WTC11 (cell line): ENCODE measurements at regions not wholly inside any gene's neighbourhood (a gene's known extent, or its start where the extent isn't known, plus 50 kb on each side); places are given as distances from the start of the nearest gene placed in this dataset.

Experiments
- ATAC-seq: fragments of 200-7000 bp; cut with Tn5 transposase; 2 replicates; pipeline ENCODE4 v1.10.0; 2021; ENCODE audit warnings: mild to moderate bottlenecking, moderate library complexity
- CTCF ChIA-PET: fragments of 300-600 bp; sonication (Branson Sonifier 250); formaldehyde crosslinking; loops from one replicate; lab custom pipeline; 2021; ENCODE audit warnings: antibody characterized with exemption; lab: Charles Lee
- POLR2A ChIA-PET: fragments of 350-600 bp; sonication (Branson Sonifier 250); formaldehyde crosslinking; loops from one replicate; lab custom pipeline; 2021; ENCODE audit warnings: antibody characterized with exemption; lab: Charles Lee
- DNase-seq: peaks from one replicate; pipeline ENCODE4 v3.0.0; 2021; ENCODE audit warnings: low spot score
- H3K27ac Mint-ChIP-seq: 2 replicates; pipeline ENCODE4 v1.8.0; 2021; ENCODE audit warnings: mixed read lengths
- H3K27me3 Mint-ChIP-seq: 2 replicates; pipeline ENCODE4 v1.8.0; 2021; ENCODE audit warnings: low read depth, mild to moderate bottlenecking, moderate library complexity, mixed read lengths
- H3K36me3 Mint-ChIP-seq: 2 replicates; pipeline ENCODE4 v1.8.0; 2021; ENCODE audit warnings: mixed read lengths
- H3K4me1 Mint-ChIP-seq: 2 replicates; pipeline ENCODE4 v1.8.0; 2022; ENCODE audit warnings: mixed read lengths
- H3K4me3 Mint-ChIP-seq: 2 replicates; pipeline ENCODE4 v1.8.0; 2021; ENCODE audit warnings: mild to moderate bottlenecking, moderate library complexity, mixed read lengths
- H3K9me3 Mint-ChIP-seq: 2 replicates; pipeline ENCODE4 v1.8.0; 2021; ENCODE audit warnings: mixed read lengths
- CREM ChIP-seq: sonication (generic); formaldehyde crosslinking; IDR thresholded peaks from 2 replicates; pipeline ENCODE4 v1.8.1; 2022; ENCODE audit warnings: mild to moderate bottlenecking, missing genetic modification reagents, moderate library complexity
- FOXJ3 ChIP-seq: sonication (generic); formaldehyde crosslinking; IDR thresholded peaks from 2 replicates; pipeline ENCODE4 v1.9.0; 2021; ENCODE audit warnings: missing genetic modification reagents, mild to moderate bottlenecking, borderline replicate concordance
- GRHL2 ChIP-seq: fragments of 250-450 bp; sonication (Bioruptor Pico); IDR thresholded peaks from 2 replicates; pipeline ENCODE4 v1.8.0; 2022; ENCODE audit warnings: mild to moderate bottlenecking, moderate library complexity; ENCODE audit not compliant: insufficient replicate concordance, severe bottlenecking
- MYBL2 ChIP-seq: sonication (generic); formaldehyde crosslinking; IDR thresholded peaks from 2 replicates; pipeline ENCODE4 v1.8.1; 2023; ENCODE audit warnings: mild to moderate bottlenecking, moderate library complexity, missing genetic modification reagents
- NFATC4 ChIP-seq: fragments of 250-450 bp; sonication (Bioruptor Pico); IDR thresholded peaks from 2 replicates; pipeline ENCODE4 v1.9.0; 2021; ENCODE audit warnings: mild to moderate bottlenecking
- NFYB ChIP-seq: sonication (generic); formaldehyde crosslinking; conservative IDR thresholded peaks from 2 replicates; pipeline ENCODE4 v1.8.0; 2022; ENCODE audit warnings: low read depth, missing genetic modification reagents
- PRRX2 ChIP-seq: fragments of 250-450 bp; sonication (Bioruptor Pico); IDR thresholded peaks from 2 replicates; pipeline ENCODE4 v1.8.0; 2021; ENCODE audit warnings: mild to moderate bottlenecking
- RELA ChIP-seq: sonication (generic); formaldehyde crosslinking; IDR thresholded peaks from 2 replicates; pipeline ENCODE4 v1.8.1; 2022; ENCODE audit warnings: missing genetic modification reagents, mild to moderate bottlenecking, borderline replicate concordance
- RORB ChIP-seq: fragments of 250-450 bp; sonication (Bioruptor Pico); IDR thresholded peaks from 2 replicates; pipeline ENCODE4 v1.9.0; 2021; ENCODE audit warnings: mild to moderate bottlenecking
- SMAD3 ChIP-seq: sonication (generic); formaldehyde crosslinking; IDR thresholded peaks from 2 replicates; pipeline ENCODE4 v1.8.0; 2022; ENCODE audit warnings: missing genetic modification reagents, mild to moderate bottlenecking, borderline replicate concordance
- SP1 ChIP-seq: sonication (generic); formaldehyde crosslinking; conservative IDR thresholded peaks from 2 replicates; pipeline ENCODE4 v1.8.1; 2022; ENCODE audit warnings: missing genetic modification reagents
- TEAD4 ChIP-seq: sonication (generic); formaldehyde crosslinking; IDR thresholded peaks from 2 replicates; pipeline ENCODE4 v1.8.0; 2022; ENCODE audit warnings: mild to moderate bottlenecking, missing genetic modification reagents
- ZNF263 ChIP-seq: sonication (generic); formaldehyde crosslinking; IDR thresholded peaks from 2 replicates; pipeline ENCODE4 v1.8.1; 2022; ENCODE audit warnings: low read depth, mild to moderate bottlenecking, moderate library complexity, missing genetic modification reagents
- ZNF416 ChIP-seq: fragments of 250-450 bp; sonication (Bioruptor Pico); IDR thresholded peaks from 2 replicates; pipeline ENCODE4 v1.9.0; 2021; ENCODE audit warnings: mild to moderate bottlenecking, inconsistent platforms
- ZNF671 ChIP-seq: fragments of 250-450 bp; sonication (Bioruptor Pico); IDR thresholded peaks from 2 replicates; pipeline ENCODE4 v1.8.0; 2021; ENCODE audit warnings: mild to moderate bottlenecking
- TF ChIP-seq, protein P1 (sequence below): fragments of 250-450 bp; sonication (Bioruptor Pico); IDR thresholded peaks from 2 replicates; pipeline ENCODE4 v1.9.0; 2021; ENCODE audit warnings: mild to moderate bottlenecking, borderline replicate concordance
- TF ChIP-seq, protein P2 (sequence below): fragments of 250-450 bp; sonication (Bioruptor Pico); IDR thresholded peaks from 2 replicates; pipeline ENCODE4 v1.9.0; 2021; ENCODE audit warnings: mild to moderate bottlenecking
- TF ChIP-seq, protein P3 (sequence below): fragments of 250-450 bp; sonication (Bioruptor Pico); IDR thresholded peaks from 2 replicates; pipeline ENCODE4 v1.8.0; 2021; ENCODE audit warnings: mild to moderate bottlenecking
- TF ChIP-seq, protein P4 (sequence below): sonication (generic); formaldehyde crosslinking; IDR thresholded peaks from 2 replicates; pipeline ENCODE4 v1.8.0; 2022; ENCODE audit warnings: mild to moderate bottlenecking, missing genetic modification reagents
- TF ChIP-seq, protein P5 (sequence below): sonication (generic); formaldehyde crosslinking; IDR thresholded peaks from 2 replicates; pipeline ENCODE4 v1.8.0; 2022; ENCODE audit warnings: mild to moderate bottlenecking, missing genetic modification reagents
- TF ChIP-seq, protein P6 (sequence below): sonication (generic); formaldehyde crosslinking; IDR thresholded peaks from 2 replicates; pipeline ENCODE4 v1.8.1; 2022; ENCODE audit warnings: low read depth, missing genetic modification reagents, borderline replicate concordance
- TF ChIP-seq, protein P7 (sequence below): fragments of 250-450 bp; sonication (Bioruptor Pico); IDR thresholded peaks from 2 replicates; pipeline ENCODE4 v2.1.2; 2022; ENCODE audit warnings: mild to moderate bottlenecking, moderate library complexity
- TF ChIP-seq, protein P8 (sequence below): sonication (generic); formaldehyde crosslinking; IDR thresholded peaks from 2 replicates; pipeline ENCODE4 v1.8.0; 2022; ENCODE audit warnings: mild to moderate bottlenecking, missing genetic modification reagents

DNA sequence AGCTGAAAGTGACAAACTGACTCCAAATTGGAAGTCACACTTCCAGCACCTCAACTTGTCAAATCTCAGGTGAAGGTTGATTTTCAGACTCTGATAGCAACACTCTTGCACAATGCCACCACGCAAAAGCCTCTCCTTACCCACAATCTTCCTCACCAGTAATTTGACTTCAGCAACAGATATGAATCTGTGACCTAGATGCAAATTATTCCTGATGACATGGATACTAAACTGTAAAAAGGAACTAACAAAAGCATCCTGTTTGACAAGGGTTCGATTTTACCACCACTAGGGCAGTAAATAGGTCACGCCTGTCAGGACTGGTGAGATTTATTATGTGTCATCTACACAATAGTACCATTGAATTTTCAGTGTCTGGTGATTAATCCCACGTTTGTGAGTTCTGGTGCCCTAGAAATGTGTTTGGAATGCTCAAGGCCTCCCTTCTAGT lies 134.4 kb upstream of the COL21A1 start (continued):
- TF ChIP-seq, protein P1, sequence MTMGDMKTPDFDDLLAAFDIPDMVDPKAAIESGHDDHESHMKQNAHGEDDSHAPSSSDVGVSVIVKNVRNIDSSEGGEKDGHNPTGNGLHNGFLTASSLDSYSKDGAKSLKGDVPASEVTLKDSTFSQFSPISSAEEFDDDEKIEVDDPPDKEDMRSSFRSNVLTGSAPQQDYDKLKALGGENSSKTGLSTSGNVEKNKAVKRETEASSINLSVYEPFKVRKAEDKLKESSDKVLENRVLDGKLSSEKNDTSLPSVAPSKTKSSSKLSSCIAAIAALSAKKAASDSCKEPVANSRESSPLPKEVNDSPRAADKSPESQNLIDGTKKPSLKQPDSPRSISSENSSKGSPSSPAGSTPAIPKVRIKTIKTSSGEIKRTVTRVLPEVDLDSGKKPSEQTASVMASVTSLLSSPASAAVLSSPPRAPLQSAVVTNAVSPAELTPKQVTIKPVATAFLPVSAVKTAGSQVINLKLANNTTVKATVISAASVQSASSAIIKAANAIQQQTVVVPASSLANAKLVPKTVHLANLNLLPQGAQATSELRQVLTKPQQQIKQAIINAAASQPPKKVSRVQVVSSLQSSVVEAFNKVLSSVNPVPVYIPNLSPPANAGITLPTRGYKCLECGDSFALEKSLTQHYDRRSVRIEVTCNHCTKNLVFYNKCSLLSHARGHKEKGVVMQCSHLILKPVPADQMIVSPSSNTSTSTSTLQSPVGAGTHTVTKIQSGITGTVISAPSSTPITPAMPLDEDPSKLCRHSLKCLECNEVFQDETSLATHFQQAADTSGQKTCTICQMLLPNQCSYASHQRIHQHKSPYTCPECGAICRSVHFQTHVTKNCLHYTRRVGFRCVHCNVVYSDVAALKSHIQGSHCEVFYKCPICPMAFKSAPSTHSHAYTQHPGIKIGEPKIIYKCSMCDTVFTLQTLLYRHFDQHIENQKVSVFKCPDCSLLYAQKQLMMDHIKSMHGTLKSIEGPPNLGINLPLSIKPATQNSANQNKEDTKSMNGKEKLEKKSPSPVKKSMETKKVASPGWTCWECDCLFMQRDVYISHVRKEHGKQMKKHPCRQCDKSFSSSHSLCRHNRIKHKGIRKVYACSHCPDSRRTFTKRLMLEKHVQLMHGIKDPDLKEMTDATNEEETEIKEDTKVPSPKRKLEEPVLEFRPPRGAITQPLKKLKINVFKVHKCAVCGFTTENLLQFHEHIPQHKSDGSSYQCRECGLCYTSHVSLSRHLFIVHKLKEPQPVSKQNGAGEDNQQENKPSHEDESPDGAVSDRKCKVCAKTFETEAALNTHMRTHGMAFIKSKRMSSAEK (CRISPR knock-in tag), result no peak
- TF ChIP-seq, protein P2, sequence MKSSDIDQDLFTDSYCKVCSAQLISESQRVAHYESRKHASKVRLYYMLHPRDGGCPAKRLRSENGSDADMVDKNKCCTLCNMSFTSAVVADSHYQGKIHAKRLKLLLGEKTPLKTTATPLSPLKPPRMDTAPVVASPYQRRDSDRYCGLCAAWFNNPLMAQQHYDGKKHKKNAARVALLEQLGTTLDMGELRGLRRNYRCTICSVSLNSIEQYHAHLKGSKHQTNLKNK (CRISPR knock-in tag), result no peak
- TF ChIP-seq MYBL2 (CRISPR knock-in tag), result no peak
- TF ChIP-seq TEAD4, result no peak
- TF ChIP-seq, protein P3, sequence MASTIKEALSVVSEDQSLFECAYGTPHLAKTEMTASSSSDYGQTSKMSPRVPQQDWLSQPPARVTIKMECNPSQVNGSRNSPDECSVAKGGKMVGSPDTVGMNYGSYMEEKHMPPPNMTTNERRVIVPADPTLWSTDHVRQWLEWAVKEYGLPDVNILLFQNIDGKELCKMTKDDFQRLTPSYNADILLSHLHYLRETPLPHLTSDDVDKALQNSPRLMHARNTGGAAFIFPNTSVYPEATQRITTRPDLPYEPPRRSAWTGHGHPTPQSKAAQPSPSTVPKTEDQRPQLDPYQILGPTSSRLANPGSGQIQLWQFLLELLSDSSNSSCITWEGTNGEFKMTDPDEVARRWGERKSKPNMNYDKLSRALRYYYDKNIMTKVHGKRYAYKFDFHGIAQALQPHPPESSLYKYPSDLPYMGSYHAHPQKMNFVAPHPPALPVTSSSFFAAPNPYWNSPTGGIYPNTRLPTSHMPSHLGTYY, result no peak

DNA sequence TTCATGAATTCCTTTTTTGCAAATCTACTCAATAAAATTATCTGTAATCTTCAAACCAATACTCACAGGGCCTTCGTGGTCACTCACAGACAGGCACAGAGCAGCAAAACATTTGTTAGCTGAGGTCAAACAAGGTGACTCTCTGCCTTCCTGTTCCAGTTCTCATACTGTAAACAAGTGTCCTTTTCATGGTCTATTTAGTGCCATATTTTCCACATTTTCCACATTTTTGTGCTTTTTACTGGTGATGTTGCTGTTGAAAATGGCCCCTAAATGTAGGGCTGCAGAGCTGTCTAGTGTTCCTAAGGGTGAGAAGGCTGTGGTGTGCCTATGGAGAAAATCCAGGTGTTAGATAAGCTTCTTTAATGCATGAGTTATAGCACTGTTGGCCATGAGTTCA lies 133.1 kb upstream of the COL21A1 start:
- DNase-seq (no peak), ATAC-seq (no peak)
- no peaks in the 10 kb centered on the region for H3K27me3 Mint-ChIP-seq
- ChIA-PET POLR2A (no interaction called here), CTCF (no interaction called here)
- no peak overlapping the region for H3K4me3 Mint-ChIP-seq
- no peak overlapping the region for H3K27ac Mint-ChIP-seq
- H3K9me3 Mint-ChIP-seq, result peaks cover 12% of the 10 kb centered on the region
- H3K4me1 Mint-ChIP-seq, result no peaks in the 10 kb centered on the region
- TF ChIP-seq SMAD3, result no peak
- TF ChIP-seq, protein P4, sequence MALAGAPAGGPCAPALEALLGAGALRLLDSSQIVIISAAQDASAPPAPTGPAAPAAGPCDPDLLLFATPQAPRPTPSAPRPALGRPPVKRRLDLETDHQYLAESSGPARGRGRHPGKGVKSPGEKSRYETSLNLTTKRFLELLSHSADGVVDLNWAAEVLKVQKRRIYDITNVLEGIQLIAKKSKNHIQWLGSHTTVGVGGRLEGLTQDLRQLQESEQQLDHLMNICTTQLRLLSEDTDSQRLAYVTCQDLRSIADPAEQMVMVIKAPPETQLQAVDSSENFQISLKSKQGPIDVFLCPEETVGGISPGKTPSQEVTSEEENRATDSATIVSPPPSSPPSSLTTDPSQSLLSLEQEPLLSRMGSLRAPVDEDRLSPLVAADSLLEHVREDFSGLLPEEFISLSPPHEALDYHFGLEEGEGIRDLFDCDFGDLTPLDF (CRISPR knock-in tag), result no peak
- TF ChIP-seq ZNF671 (CRISPR knock-in tag), result no peak
- TF ChIP-seq, protein P5, sequence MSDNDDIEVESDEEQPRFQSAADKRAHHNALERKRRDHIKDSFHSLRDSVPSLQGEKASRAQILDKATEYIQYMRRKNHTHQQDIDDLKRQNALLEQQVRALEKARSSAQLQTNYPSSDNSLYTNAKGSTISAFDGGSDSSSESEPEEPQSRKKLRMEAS, result no peak
- no peaks in the 10 kb centered on the region for H3K36me3 Mint-ChIP-seq

DNA sequence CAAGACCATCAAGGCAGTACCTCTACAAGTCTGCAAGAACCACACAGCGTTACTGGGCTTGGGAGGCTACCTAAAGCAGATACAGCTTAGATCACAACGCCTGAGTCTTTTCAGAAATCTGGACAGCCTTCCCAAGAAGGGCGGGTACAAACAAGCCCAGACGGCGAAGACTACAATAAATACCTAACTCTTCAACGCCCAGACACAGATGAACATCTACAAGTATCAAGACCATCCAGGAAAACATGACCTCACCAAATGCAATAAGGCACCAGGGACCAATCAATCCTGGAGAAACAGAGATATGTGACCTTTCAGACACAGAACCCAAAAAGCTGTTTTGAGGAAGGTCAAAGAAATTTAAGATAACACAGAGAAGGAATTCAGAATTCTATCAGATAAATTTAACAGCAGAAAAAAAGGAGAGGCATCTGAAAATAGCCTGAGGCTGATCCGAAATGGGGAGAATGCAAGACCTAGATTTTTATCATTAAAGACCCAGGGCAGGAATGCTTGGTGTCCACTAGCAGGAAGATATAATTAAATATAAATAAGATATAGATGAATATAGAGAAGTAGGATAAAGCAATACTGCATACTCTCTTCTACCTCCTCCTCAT lies 131.7 kb upstream of the COL21A1 start:
- no peak overlapping the region for H3K4me3 Mint-ChIP-seq
- POLR2A ChIA-PET, result no interaction called here
- H3K27ac Mint-ChIP-seq, result no peak overlapping the region

DNA sequence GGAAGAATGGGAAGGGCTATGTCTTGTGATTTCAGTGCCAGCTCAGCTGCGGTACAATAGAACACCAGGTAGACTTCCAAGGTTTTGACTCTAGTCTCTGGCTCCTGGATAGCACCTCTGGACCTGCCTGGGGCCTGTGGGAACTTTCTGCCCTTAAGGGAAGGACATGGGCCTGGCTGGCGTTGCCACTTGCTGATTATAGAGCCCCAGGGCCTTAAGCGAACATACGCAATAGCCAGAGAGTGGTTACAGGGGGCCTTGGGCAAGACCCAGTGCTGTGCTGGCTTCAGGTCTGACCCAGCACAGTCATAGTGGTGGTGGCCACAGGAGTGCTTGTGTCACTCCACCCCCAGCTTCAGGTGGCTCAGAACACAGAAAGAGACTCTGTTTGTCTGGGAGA lies 131.1 kb upstream of the COL21A1 start:
- Mint-ChIP-seq H3K27ac (no peak overlapping the region), H3K4me1 (no peaks in the 10 kb centered on the region), H3K9me3 (peaks cover 12% of the 10 kb centered on the region)
- TF ChIP-seq, protein P6, sequence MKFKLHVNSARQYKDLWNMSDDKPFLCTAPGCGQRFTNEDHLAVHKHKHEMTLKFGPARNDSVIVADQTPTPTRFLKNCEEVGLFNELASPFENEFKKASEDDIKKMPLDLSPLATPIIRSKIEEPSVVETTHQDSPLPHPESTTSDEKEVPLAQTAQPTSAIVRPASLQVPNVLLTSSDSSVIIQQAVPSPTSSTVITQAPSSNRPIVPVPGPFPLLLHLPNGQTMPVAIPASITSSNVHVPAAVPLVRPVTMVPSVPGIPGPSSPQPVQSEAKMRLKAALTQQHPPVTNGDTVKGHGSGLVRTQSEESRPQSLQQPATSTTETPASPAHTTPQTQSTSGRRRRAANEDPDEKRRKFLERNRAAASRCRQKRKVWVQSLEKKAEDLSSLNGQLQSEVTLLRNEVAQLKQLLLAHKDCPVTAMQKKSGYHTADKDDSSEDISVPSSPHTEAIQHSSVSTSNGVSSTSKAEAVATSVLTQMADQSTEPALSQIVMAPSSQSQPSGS (CRISPR knock-in tag), result no peak
- no peak for TF ChIP-seq NFYB (CRISPR knock-in tag)
- no peak for TF ChIP-seq ZNF263 (CRISPR knock-in tag)
- TF ChIP-seq ZNF416 (CRISPR knock-in tag), result no peak
- no peak for TF ChIP-seq CREM
- TF ChIP-seq, protein P7, sequence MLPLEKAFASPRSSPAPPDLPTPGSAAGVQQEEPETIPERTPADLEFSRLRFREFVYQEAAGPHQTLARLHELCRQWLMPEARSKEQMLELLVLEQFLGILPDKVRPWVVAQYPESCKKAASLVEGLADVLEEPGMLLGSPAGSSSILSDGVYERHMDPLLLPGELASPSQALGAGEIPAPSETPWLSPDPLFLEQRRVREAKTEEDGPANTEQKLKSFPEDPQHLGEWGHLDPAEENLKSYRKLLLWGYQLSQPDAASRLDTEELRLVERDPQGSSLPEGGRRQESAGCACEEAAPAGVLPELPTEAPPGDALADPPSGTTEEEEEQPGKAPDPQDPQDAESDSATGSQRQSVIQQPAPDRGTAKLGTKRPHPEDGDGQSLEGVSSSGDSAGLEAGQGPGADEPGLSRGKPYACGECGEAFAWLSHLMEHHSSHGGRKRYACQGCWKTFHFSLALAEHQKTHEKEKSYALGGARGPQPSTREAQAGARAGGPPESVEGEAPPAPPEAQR, result no peak
- TF ChIP-seq SP1 (CRISPR knock-in tag), result no peak
- no peak for TF ChIP-seq NFATC4 (CRISPR knock-in tag)
- TF ChIP-seq, all 79 proteins: peak for 0
- no peaks in the 10 kb centered on the region for H3K36me3 Mint-ChIP-seq
- no peak overlapping the region for H3K4me3 Mint-ChIP-seq
- no peaks in the 10 kb centered on the region; the same call in 1 of the 2 replicates for H3K27me3 Mint-ChIP-seq
- ChIA-PET CTCF (no interaction called here), POLR2A (no interaction called here)
- no peak for ATAC-seq
- DNase-seq, result no peak

More for the DNA sequence above, 131.7 kb upstream of the COL21A1 start:
- Mint-ChIP-seq H3K9me3 (peaks cover 12% of the 10 kb centered on the region), H3K4me1 (no peaks in the 10 kb centered on the region)
- no peak for TF ChIP-seq PRRX2 (CRISPR knock-in tag)
- TF ChIP-seq RELA, result no peak
- TF ChIP-seq FOXJ3 (CRISPR knock-in tag), result no peak
- TF ChIP-seq, protein P8, sequence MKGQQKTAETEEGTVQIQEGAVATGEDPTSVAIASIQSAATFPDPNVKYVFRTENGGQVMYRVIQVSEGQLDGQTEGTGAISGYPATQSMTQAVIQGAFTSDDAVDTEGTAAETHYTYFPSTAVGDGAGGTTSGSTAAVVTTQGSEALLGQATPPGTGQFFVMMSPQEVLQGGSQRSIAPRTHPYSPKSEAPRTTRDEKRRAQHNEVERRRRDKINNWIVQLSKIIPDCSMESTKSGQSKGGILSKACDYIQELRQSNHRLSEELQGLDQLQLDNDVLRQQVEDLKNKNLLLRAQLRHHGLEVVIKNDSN, result no peak
- TF ChIP-seq RORB (CRISPR knock-in tag), result no peak
- no peak for TF ChIP-seq GRHL2 (CRISPR knock-in tag)
- TF ChIP-seq, all 79 proteins: peak for 0
- Mint-ChIP-seq H3K36me3 (no peaks in the 10 kb centered on the region), H3K27me3 (no peaks in the 10 kb centered on the region; the same call in 1 of the 2 replicates)
- DNase-seq, result no peak
- no peak for ATAC-seq
- CTCF ChIA-PET, result no interaction called here
